T-cell (primary cell): ENCODE measurements at regions not wholly inside any gene's neighbourhood (a gene's known extent, or its start where the extent isn't known, plus 50 kb on each side); places are given as distances from the start of the nearest gene placed in this dataset.

Experiments
- ATAC-seq, 4 experiments: fragments of 200-7000 bp in 3 of 4; fragments of 150-1000 bp in 1 of 4; cut with Tn5 transposase; replicated peaks in 1 of 4; 1 replicate in 3 of 4; 2 replicates in 1 of 4; pipeline ENCODE4 v1.10.0; 2021; ENCODE audit warnings: moderate library complexity in 3 of 4, mild to moderate bottlenecking in 2 of 4, moderate number of reproducible peaks in 1 of 4
- CTCF ChIA-PET, 2 donors: fragments of 300-600 bp; sonication (Branson Sonifier 250); formaldehyde crosslinking; loops; one replicate each; lab custom pipeline; 2022; ENCODE audit warnings: antibody characterized with exemption in 2 of 2; lab: Charles Lee
- POLR2A ChIA-PET, 2 donors: fragments of 300-600 bp; sonication (Branson Sonifier 250); formaldehyde crosslinking; loops; one replicate each; lab custom pipeline; 2022; ENCODE audit warnings: antibody characterized with exemption in 2 of 2; lab: Charles Lee
- DNase-seq, 35 experiments: peaks; one replicate each; pipeline versions ENCODE4 v3.0.0 to v3.0.0-alpha.2; 2013 to 2023
- H3K27ac ChIP-seq: one replicate; pipeline ENCODE4 v1.5.1; 2013; ENCODE audit warnings: low read length
- H3K27me3 ChIP-seq, 2 experiments: replicated peaks in 1 of 2; 1 replicate in 1 of 2; 2 replicates in 1 of 2; pipeline versions ENCODE4 v1.6.1 to v1.7.0; 2013; ENCODE audit warnings: low read length in 1 of 2, mixed read lengths in 1 of 2; ENCODE audit not compliant: control insufficient read depth in 2 of 2, insufficient read depth in 2 of 2; ENCODE audit errors: extremely low read depth in 1 of 2
- H3K36me3 ChIP-seq, 2 donors: 1 replicate in 1 of 2; 2 replicates in 1 of 2; pipeline versions ENCODE4 v1.6.1 to v1.7.0; 2013; ENCODE audit warnings: low read length in 1 of 2; ENCODE audit not compliant: control insufficient read depth in 2 of 2, insufficient read depth in 1 of 2; ENCODE audit errors: extremely low read depth in 1 of 2
- H3K4me1 ChIP-seq, 2 experiments: 1 replicate in 1 of 2; 2 replicates in 1 of 2; pipeline versions ENCODE4 v1.6.1 to v1.7.0; 2013; ENCODE audit warnings: low read length in 2 of 2, mixed read lengths in 1 of 2; ENCODE audit not compliant: insufficient read depth in 2 of 2, control insufficient read depth in 1 of 2; ENCODE audit errors: extremely low read depth in 1 of 2
- H3K4me3 ChIP-seq, 2 donors: 1 replicate in 1 of 2; 2 replicates in 1 of 2; pipeline versions ENCODE4 v1.5.1 to v1.7.0; 2013; ENCODE audit warnings: mild to moderate bottlenecking in 2 of 2, low read length in 1 of 2, moderate library complexity in 1 of 2; ENCODE audit not compliant: control insufficient read depth in 1 of 2; ENCODE audit errors: extremely low read depth in 1 of 2
- H3K9me3 ChIP-seq: 2 replicates; pipeline ENCODE4 v1.7.0; 2013
- H3K27ac Mint-ChIP-seq, 2 donors: one replicate each; pipeline ENCODE4 v1.8.0; 2020 to 2021; ENCODE audit warnings: mild to moderate bottlenecking in 2 of 2, mixed read lengths in 2 of 2
- H3K27me3 Mint-ChIP-seq, 2 donors: one replicate each; pipeline ENCODE4 v1.8.0; 2021 to 2022; ENCODE audit warnings: mixed read lengths in 2 of 2
- H3K36me3 Mint-ChIP-seq: one replicate; pipeline ENCODE4 v1.8.0; 2021; ENCODE audit warnings: mixed read lengths
- H3K4me1 Mint-ChIP-seq, 3 donors: one replicate each; pipeline ENCODE4 v1.8.0; 2020 to 2022; ENCODE audit warnings: mixed read lengths in 3 of 3, mild to moderate bottlenecking in 1 of 3
- H3K4me3 Mint-ChIP-seq, 3 donors: one replicate each; pipeline ENCODE4 v1.8.0; 2020 to 2022; ENCODE audit warnings: mild to moderate bottlenecking in 3 of 3, mixed read lengths in 3 of 3, moderate library complexity in 3 of 3
- H3K9me3 Mint-ChIP-seq, 3 donors: one replicate each; pipeline ENCODE4 v1.8.0; 2020 to 2022; ENCODE audit warnings: mixed read lengths in 3 of 3
- WGBS: methylation state at CpG from one replicate; pipeline ENCODE4 v1.1.5; 2013; ENCODE audit warnings: missing lambda C conversion rate; ENCODE audit not compliant: insufficient coverage; 5-methylcytosine and 5-hydroxymethylcytosine counted together

GRCh38 chr11:110793556-110793955 is 81.3 kb upstream of the ARHGAP20 start:
- DNase-seq (no peak), ATAC-seq (no peak)
- H3K4me3 Mint-ChIP-seq: no peak overlapping the region
- H3K27ac Mint-ChIP-seq: no peak overlapping the region
- H3K36me3 Mint-ChIP-seq: no peaks in the 10 kb centered on the region
- POLR2A ChIA-PET: no interaction called here
- peaks cover 0 to 6% of the 10 kb centered on the region in 2 donors for H3K27me3 Mint-ChIP-seq
- Histone ChIP-seq H3K4me3 (no peak overlapping the region), H3K27ac (no peak overlapping the region), H3K4me1 (no peaks in the 10 kb centered on the region), H3K27me3 (peaks cover 0 to 5% of the 10 kb centered on the region in 2 experiments), H3K36me3 (no peaks in the 10 kb centered on the region), H3K9me3 (no peaks in the 10 kb centered on the region)
- no peaks in the 10 kb centered on the region for H3K4me1 Mint-ChIP-seq
- 68% methylated on average over 2 of the region's 4 CpGs for WGBS
- no peaks in the 10 kb centered on the region for H3K9me3 Mint-ChIP-seq
- CTCF ChIA-PET: interaction anchor here in 1 of 2 donors (0.7 kb wide), 1 partner anchor 9 kb away, joined by 3 read pairs; no protein-coding TSS in a partner anchor

DNA sequence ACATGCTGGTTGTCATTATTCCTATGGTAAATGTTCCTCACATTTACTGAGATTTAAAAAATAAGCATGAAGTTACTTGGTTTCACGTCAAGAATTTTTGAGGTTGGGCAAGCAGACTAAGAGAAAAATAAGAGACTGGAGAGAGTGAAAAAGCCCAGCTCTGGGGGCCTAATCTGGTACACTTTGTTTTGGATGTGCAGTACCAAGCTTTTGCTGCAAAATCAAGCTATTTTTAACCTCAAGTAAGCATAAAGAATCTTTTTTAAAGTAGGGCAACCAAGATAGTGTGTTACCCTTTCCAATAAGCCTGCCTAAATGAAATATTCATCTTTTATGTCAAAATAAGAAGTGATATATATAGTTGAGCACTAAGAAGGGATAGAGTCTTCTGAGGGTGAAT is 79.4 kb upstream of the ARHGAP20 start:
- no peaks in the 10 kb centered on the region for H3K36me3 ChIP-seq
- WGBS: no CpG with 5 or more reads among the region's 1 CpG
- H3K4me1 ChIP-seq: no peaks in the 10 kb centered on the region
- ChIA-PET POLR2A (no interaction called here), CTCF (no interaction called here)
- peaks cover 0 to 2% of the 10 kb centered on the region in 2 experiments for H3K27me3 ChIP-seq
- ATAC-seq: no peak
- H3K9me3 Mint-ChIP-seq: no peaks in the 10 kb centered on the region
- peaks cover 0 to 6% of the 10 kb centered on the region in 2 donors for H3K27me3 Mint-ChIP-seq
- no peak for DNase-seq
- no peak overlapping the region for H3K27ac Mint-ChIP-seq
- H3K4me3 ChIP-seq: no peak overlapping the region
- no peak overlapping the region for H3K27ac ChIP-seq
- no peaks in the 10 kb centered on the region for H3K36me3 Mint-ChIP-seq
- no peaks in the 10 kb centered on the region for H3K4me1 Mint-ChIP-seq
- H3K4me3 Mint-ChIP-seq: no peak overlapping the region
- no peaks in the 10 kb centered on the region for H3K9me3 ChIP-seq

- ChIA-PET POLR2A (no interaction called here), CTCF (no interaction called here)
- Histone ChIP-seq H3K4me1 (no peaks in the 10 kb centered on the region), H3K27ac (no peak overlapping the region), H3K4me3 (no peak overlapping the region), H3K36me3 (no peaks in the 10 kb centered on the region), H3K9me3 (no peaks in the 10 kb centered on the region), H3K27me3 (peaks cover 0 to 4% of the 10 kb centered on the region in 2 experiments)
- H3K27me3 Mint-ChIP-seq: peaks cover 0 to 2% of the 10 kb centered on the region in 2 donors
- no peak overlapping the region for H3K4me3 Mint-ChIP-seq
- H3K27ac Mint-ChIP-seq: no peak overlapping the region
- no peaks in the 10 kb centered on the region for H3K36me3 Mint-ChIP-seq
- H3K9me3 Mint-ChIP-seq: peaks cover 0 to 9% (median 0%) of the 10 kb centered on the region in 3 donors
- H3K4me1 Mint-ChIP-seq: no peaks in the 10 kb centered on the region
- WGBS: 80% methylated on average over 1 of the region's 2 CpGs
- ATAC-seq: no peak
- no peak for DNase-seq
Measured at GRCh38 chr11:110787680-110788079, 75.4 kb upstream of the ARHGAP20 start.

DNA sequence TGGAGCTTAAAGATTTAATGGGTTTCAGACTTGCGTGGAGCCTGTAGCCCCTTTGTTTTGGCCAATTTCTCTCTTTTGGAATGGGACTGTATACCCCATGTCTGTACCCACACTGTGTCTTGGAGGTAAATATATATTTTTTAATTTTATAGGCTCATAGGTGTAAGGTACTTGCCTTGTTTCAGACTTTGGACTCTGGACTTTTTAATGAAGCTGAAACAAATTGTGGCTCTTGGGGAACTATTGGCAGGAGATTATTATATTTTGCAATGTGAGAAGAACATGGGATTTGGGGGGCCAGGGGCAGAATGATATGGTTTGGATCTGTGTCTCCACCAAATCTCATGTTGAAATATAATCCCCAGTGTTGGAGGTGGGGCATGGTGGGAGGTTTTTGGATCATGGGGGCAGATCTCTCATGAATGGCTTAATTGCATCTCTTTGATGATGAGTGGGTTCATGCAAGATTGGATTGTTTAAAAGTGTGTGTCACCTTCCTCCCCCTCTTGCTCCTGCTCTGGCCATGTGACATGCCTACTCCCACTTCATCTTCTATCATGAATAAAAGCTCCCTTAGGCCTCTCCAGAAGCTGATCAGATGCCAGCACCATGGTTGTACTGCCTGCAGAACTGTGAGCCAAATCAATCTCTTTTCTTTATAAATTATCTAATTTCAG is 74.1 kb upstream of the ARHGAP20 start:
- POLR2A ChIA-PET: no interaction called here
- no peaks in the 10 kb centered on the region for H3K4me1 Mint-ChIP-seq
- H3K36me3 Mint-ChIP-seq: no peaks in the 10 kb centered on the region
- H3K27me3 ChIP-seq: peaks cover 0 to 2% of the 10 kb centered on the region in 2 experiments
- peaks cover 0 to 9% (median 0%) of the 10 kb centered on the region in 3 donors for H3K9me3 Mint-ChIP-seq
- no peaks in the 10 kb centered on the region for H3K36me3 ChIP-seq
- H3K4me1 ChIP-seq: no peaks in the 10 kb centered on the region
- DNase-seq: no peak
- CTCF ChIA-PET: no interaction called here
- no peak overlapping the region for H3K27ac Mint-ChIP-seq
- no peak overlapping the region for H3K4me3 ChIP-seq
- WGBS: no CpG with 5 or more reads among the region's 1 CpG
- no peak overlapping the region for H3K27ac ChIP-seq
- peaks cover 0 to 2% of the 10 kb centered on the region in 2 donors for H3K27me3 Mint-ChIP-seq
- no peak overlapping the region for H3K4me3 Mint-ChIP-seq
- H3K9me3 ChIP-seq: no peaks in the 10 kb centered on the region
- no peak for ATAC-seq

DNA sequence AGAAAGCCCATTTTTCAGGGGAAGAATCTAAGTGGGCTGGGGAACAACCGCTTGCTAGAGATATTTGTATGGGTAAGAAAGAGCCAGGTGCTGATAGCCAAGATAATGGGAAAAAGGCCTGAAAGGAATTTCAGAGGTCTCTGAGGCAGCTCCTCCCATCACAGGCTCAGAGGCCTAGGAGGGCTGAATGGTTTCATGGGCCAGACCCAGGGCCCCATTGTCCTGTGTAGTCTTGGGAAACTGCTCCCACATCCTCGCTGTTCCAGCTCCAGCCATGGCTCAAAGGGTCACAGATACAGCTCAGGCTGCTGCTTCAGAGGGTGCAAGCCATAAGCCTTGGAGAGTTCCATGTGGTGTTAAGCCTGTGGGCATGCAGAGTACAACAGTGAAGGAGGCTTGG is 73.2 kb upstream of the ARHGAP20 start:
- H3K27ac Mint-ChIP-seq: no peak overlapping the region

DNA sequence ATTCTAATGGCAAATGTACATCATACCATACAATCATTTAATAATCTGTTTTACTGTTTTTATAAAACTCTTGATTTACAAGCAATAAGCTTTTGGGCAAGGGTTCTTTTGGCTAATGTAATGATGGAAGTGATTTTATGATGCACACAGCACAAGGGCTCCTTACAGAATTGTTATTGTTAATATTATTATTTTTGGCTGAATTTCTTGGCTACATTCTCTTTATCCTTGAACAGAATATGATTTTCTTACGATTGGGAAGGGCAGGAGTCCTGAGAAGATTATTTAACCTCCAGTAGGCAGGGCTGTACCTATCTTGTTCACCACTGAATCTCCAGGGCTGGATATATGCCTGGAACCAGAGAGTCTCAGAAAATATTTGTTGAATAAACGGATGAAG is 70.4 kb upstream of the ARHGAP20 start:
- Histone ChIP-seq H3K9me3 (no peaks in the 10 kb centered on the region), H3K36me3 (no peaks in the 10 kb centered on the region), H3K4me1 (no peaks in the 10 kb centered on the region), H3K4me3 (no peak overlapping the region), H3K27me3 (peaks cover 0 to 2% of the 10 kb centered on the region in 2 experiments), H3K27ac (no peak overlapping the region)
- POLR2A ChIA-PET: no interaction called here
- no peak for DNase-seq
- Mint-ChIP-seq H3K36me3 (no peaks in the 10 kb centered on the region), H3K27ac (no peak overlapping the region), H3K27me3 (no peaks in the 10 kb centered on the region), H3K9me3 (peaks cover 4 to 18% (median 9%) of the 10 kb centered on the region in 3 donors), H3K4me1 (no peaks in the 10 kb centered on the region), H3K4me3 (no peak overlapping the region)
- 80% methylated on average over 1 of the region's 2 CpGs for WGBS
- no peak for ATAC-seq
- CTCF ChIA-PET: no interaction called here

More for the DNA sequence above, 73.2 kb upstream of the ARHGAP20 start:
- POLR2A ChIA-PET: no interaction called here
- Histone ChIP-seq H3K36me3 (no peaks in the 10 kb centered on the region), H3K9me3 (no peaks in the 10 kb centered on the region), H3K27me3 (peaks cover 0 to 2% of the 10 kb centered on the region in 2 experiments), H3K4me1 (no peaks in the 10 kb centered on the region), H3K27ac (no peak overlapping the region), H3K4me3 (no peak overlapping the region)
- H3K36me3 Mint-ChIP-seq: no peaks in the 10 kb centered on the region
- H3K9me3 Mint-ChIP-seq: peaks cover 0 to 9% (median 0%) of the 10 kb centered on the region in 3 donors
- DNase-seq (no peak), ATAC-seq (no peak)
- CTCF ChIA-PET: no interaction called here
- H3K27me3 Mint-ChIP-seq: no peaks in the 10 kb centered on the region
- 88% methylated on average over 2 of the region's 2 CpGs for WGBS
- H3K4me3 Mint-ChIP-seq: no peak overlapping the region
- no peaks in the 10 kb centered on the region for H3K4me1 Mint-ChIP-seq
